Mesenchymal stem cell (in vitro differentiated cells and primary cell): ENCODE measurements at regions not wholly inside any gene's neighbourhood (a gene's known extent, or its start where the extent isn't known, plus 50 kb on each side); places are given as distances from the start of the nearest gene placed in this dataset.

Experiments used
- DNase-seq: peaks from one replicate; pipeline ENCODE4 v3.0.0-alpha.2; 2013
- H2AFZ ChIP-seq: one replicate; pipeline ENCODE4 v1.6.1; 2013; ENCODE audit warnings: low read depth, mild to moderate bottlenecking, control low read depth, inconsistent platforms, low read length, moderate library complexity
- H2AK5ac ChIP-seq: 2 replicates; pipeline ENCODE4 v1.6.1; 2013; ENCODE audit warnings: low read length, moderate library complexity, mild to moderate bottlenecking, inconsistent platforms; ENCODE audit not compliant: severe bottlenecking
- H2BK120ac ChIP-seq: one replicate; pipeline ENCODE4 v1.6.1; 2013; ENCODE audit warnings: low read depth, mild to moderate bottlenecking, inconsistent platforms, low read length, moderate library complexity
- H2BK12ac ChIP-seq, 2 experiments: one replicate each; pipeline ENCODE4 v1.6.1; 2013; ENCODE audit warnings: inconsistent platforms in 2 of 2, low read length in 2 of 2, mild to moderate bottlenecking in 2 of 2, moderate library complexity in 2 of 2, control low read depth in 1 of 2
- H2BK15ac ChIP-seq: one replicate; pipeline ENCODE4 v1.6.1; 2013; ENCODE audit warnings: mild to moderate bottlenecking, low read depth, inconsistent platforms; ENCODE audit not compliant: poor library complexity, severe bottlenecking
- H2BK5ac ChIP-seq: 2 replicates; pipeline ENCODE4 v1.6.1; 2013; ENCODE audit warnings: low read depth, mild to moderate bottlenecking, low read length, control low read depth, inconsistent platforms; ENCODE audit not compliant: poor library complexity, severe bottlenecking
- H3K14ac ChIP-seq, 2 experiments: one replicate each; pipeline ENCODE4 v1.6.1; 2013; ENCODE audit warnings: inconsistent platforms in 2 of 2, low read length in 2 of 2, control low read depth in 1 of 2, mild to moderate bottlenecking in 1 of 2, moderate library complexity in 1 of 2
- H3K18ac ChIP-seq, 2 experiments: one replicate each; pipeline ENCODE4 v1.6.1; 2013; ENCODE audit warnings: inconsistent platforms in 2 of 2, low read length in 2 of 2, control low read depth in 1 of 2, low read depth in 1 of 2, mild to moderate bottlenecking in 1 of 2
- H3K23ac ChIP-seq, 2 experiments: one replicate each; pipeline ENCODE4 v1.6.1; 2013; ENCODE audit warnings: inconsistent platforms in 2 of 2, low read length in 2 of 2, mild to moderate bottlenecking in 2 of 2, moderate library complexity in 2 of 2, control low read depth in 1 of 2
- H3K27ac ChIP-seq: 2 replicates; pipeline ENCODE4 v1.5.1; 2013; ENCODE audit warnings: mild to moderate bottlenecking, moderate library complexity, low read length, control low read depth, inconsistent platforms; ENCODE audit not compliant: poor library complexity, severe bottlenecking
- H3K27me3 ChIP-seq, 2 experiments: 2 replicates each; pipeline versions ENCODE4 v1.6.1 to v1.7.0; 2013; ENCODE audit warnings: low read length in 2 of 2, mild to moderate bottlenecking in 2 of 2, moderate library complexity in 2 of 2, control low read depth in 1 of 2, inconsistent platforms in 1 of 2; ENCODE audit not compliant: control insufficient read depth in 1 of 2, insufficient read depth in 1 of 2
- H3K36me3 ChIP-seq, 2 experiments: 2 replicates each; pipeline versions ENCODE4 v1.6.1 to v1.7.0; 2013; ENCODE audit warnings: low read length in 2 of 2, control low read depth in 1 of 2, inconsistent platforms in 1 of 2, low read depth in 1 of 2, mild to moderate bottlenecking in 1 of 2; ENCODE audit not compliant: insufficient read depth in 2 of 2, control insufficient read depth in 1 of 2
- H3K4ac ChIP-seq, 2 experiments: one replicate each; pipeline ENCODE4 v1.6.1; 2013; ENCODE audit warnings: inconsistent platforms in 2 of 2, low read length in 2 of 2, mild to moderate bottlenecking in 2 of 2, moderate library complexity in 2 of 2, control low read depth in 1 of 2, low read depth in 1 of 2
- H3K4me1 ChIP-seq: 2 replicates; pipeline ENCODE4 v1.6.1; 2013; ENCODE audit warnings: low read depth, low read length, control low read depth; ENCODE audit not compliant: control insufficient read depth, insufficient read depth
- H3K4me2 ChIP-seq: 2 replicates; pipeline ENCODE4 v1.6.1; 2013; ENCODE audit warnings: low read length, mild to moderate bottlenecking, inconsistent platforms; ENCODE audit not compliant: poor library complexity, severe bottlenecking
- H3K4me3 ChIP-seq, 2 experiments: 2 replicates each; pipeline versions ENCODE4 v1.5.1 to v1.7.0; 2013; ENCODE audit warnings: low read length in 2 of 2, mild to moderate bottlenecking in 2 of 2, control low read depth in 1 of 2, low read depth in 1 of 2; ENCODE audit not compliant: insufficient read depth in 1 of 2
- H3K79me1 ChIP-seq: replicated peaks from 2 replicates; pipeline ENCODE4 v1.6.1; 2013; ENCODE audit warnings: mild to moderate bottlenecking, control low read depth, low read length, inconsistent platforms; ENCODE audit not compliant: poor library complexity, severe bottlenecking
- H3K9ac ChIP-seq: 2 replicates; pipeline ENCODE4 v1.7.0; 2013; ENCODE audit warnings: mild to moderate bottlenecking, low read length, moderate library complexity
- H3K9me3 ChIP-seq: 2 replicates; pipeline ENCODE4 v1.7.0; 2013; ENCODE audit warnings: mild to moderate bottlenecking, low read length; ENCODE audit not compliant: control insufficient read depth
- H4K8ac ChIP-seq: one replicate; pipeline ENCODE4 v1.6.1; 2013; ENCODE audit warnings: inconsistent platforms, mild to moderate bottlenecking, low read length, moderate library complexity
- H4K91ac ChIP-seq: one replicate; pipeline ENCODE4 v1.6.1; 2013; ENCODE audit warnings: mild to moderate bottlenecking, low read length, inconsistent platforms
- WGBS: methylation state at CpG from one replicate; pipeline ENCODE4 v1.1.7; 2013; ENCODE audit warnings: mixed read lengths; 5-methylcytosine and 5-hydroxymethylcytosine counted together

DNA sequence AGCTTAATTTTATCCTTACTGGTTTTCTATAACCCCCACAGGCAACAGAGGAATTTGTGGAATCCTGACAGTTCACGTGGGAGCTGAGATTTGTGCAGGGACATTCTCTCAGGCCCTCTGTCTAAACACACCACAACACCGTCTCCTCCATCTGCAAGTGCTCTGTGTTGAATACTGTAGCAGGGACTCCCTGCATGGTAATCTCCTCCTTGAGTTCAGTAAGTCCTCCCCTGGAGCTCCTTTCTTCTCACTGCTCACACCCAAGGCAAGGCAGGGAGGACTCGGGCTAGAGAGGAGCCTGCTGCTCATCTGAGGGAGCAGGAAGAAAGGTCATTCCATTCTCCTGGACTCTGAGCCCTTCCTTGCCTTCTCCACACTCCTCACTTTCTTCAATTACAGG lies 348.2 kb downstream of the KCTD12 start:
- no peaks in the 10 kb centered on the region for H3K9me3 ChIP-seq
- H3K4me2 ChIP-seq, result no peak overlapping the region
- no peak overlapping the region for H2BK120ac ChIP-seq
- H3K36me3 ChIP-seq, result no peaks in the 10 kb centered on the region
- no peak overlapping the region for H2BK5ac ChIP-seq
- no peak overlapping the region for H3K4me3 ChIP-seq
- H3K79me1 ChIP-seq, result no peaks in the 10 kb centered on the region
- no peak overlapping the region for H3K18ac ChIP-seq
- no peak overlapping the region for H3K14ac ChIP-seq
- no peaks in the 10 kb centered on the region for H3K27me3 ChIP-seq
- H3K23ac ChIP-seq, result no peak overlapping the region
- 83% methylated on average over 3 of the region's 3 CpGs for WGBS
- no peak overlapping the region for H2BK12ac ChIP-seq
- H3K27ac ChIP-seq, result no peak overlapping the region
- no peak overlapping the region for H2AFZ ChIP-seq
- no peak overlapping the region for H3K4ac ChIP-seq
- H3K9ac ChIP-seq, result no peak overlapping the region
- H3K4me1 ChIP-seq, result no peaks in the 10 kb centered on the region
- no peak for DNase-seq
- H2BK15ac ChIP-seq, result no peak overlapping the region
- no peak overlapping the region for H2AK5ac ChIP-seq
- no peak overlapping the region for H4K8ac ChIP-seq
- no peak overlapping the region for H4K91ac ChIP-seq

DNA sequence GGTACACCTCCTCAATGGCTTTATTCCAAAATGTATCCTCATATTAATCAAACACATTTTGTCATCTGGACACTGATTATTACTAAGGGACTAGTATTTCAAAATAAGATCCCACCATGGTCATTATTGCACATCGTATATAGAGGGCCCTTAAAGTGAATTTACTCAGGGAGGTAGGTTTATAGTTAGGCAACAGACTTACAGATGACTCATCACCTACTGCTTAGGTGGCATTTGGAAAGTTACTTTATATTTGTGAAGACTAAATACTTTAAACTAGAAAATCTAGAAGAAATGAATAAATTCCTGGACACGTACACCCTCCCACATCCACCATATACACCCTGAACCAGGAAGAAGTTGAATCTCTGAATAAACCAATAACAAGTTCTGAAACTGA lies 353.0 kb downstream of the KCTD12 start:
- H3K27ac ChIP-seq, result no peak overlapping the region
- H2BK15ac ChIP-seq, result no peak overlapping the region
- H3K4ac ChIP-seq, result no peak overlapping the region
- no peak overlapping the region for H4K91ac ChIP-seq
- no peak overlapping the region for H3K4me3 ChIP-seq
- H2BK12ac ChIP-seq, result no peak overlapping the region
- no peak overlapping the region for H2AK5ac ChIP-seq
- H4K8ac ChIP-seq, result no peak overlapping the region
- no peak overlapping the region for H2BK120ac ChIP-seq
- H3K36me3 ChIP-seq, result no peaks in the 10 kb centered on the region
- H2BK5ac ChIP-seq, result no peak overlapping the region
- H2AFZ ChIP-seq, result no peak overlapping the region
- peak; percentile 36 for DNase-seq
- H3K4me1 ChIP-seq, result no peaks in the 10 kb centered on the region
- no peak overlapping the region for H3K18ac ChIP-seq
- H3K14ac ChIP-seq, result no peak overlapping the region
- no peak overlapping the region for H3K4me2 ChIP-seq
- H3K79me1 ChIP-seq, result no peaks in the 10 kb centered on the region
- H3K27me3 ChIP-seq, result no peaks in the 10 kb centered on the region
- no peaks in the 10 kb centered on the region for H3K9me3 ChIP-seq
- no peak overlapping the region for H3K23ac ChIP-seq
- 86% methylated on average over 1 of the region's 2 CpGs for WGBS
- no peak overlapping the region for H3K9ac ChIP-seq

DNA sequence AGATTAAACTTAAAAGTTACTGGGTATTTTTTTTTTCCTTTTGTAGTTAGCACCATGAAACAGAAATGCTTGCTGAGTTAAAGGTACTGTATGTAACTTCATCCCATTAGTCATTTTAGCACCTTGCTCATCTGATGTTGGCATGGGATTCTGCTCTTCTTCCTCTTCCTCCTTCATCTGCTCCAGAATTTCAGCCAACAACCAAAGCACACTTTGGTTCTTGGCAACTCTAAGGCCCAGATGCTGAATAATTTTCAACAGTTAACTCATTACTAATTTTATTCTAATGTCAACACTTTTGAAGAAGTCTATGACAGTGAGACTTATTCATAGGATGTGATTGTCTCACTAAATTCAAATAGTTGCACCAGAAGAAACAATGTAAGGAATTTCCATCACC lies 359.2 kb downstream of the KCTD12 start:
- no peak overlapping the region for H3K9ac ChIP-seq
- no peak overlapping the region for H3K4me2 ChIP-seq
- H3K23ac ChIP-seq, result no peak overlapping the region
- H3K9me3 ChIP-seq, result no peaks in the 10 kb centered on the region
- no peaks in the 10 kb centered on the region for H3K79me1 ChIP-seq
- no peak overlapping the region for H3K14ac ChIP-seq
- H3K27me3 ChIP-seq, result no peaks in the 10 kb centered on the region
- no peak overlapping the region for H2BK5ac ChIP-seq
- no peak overlapping the region for H2BK12ac ChIP-seq
- no peak overlapping the region for H3K4ac ChIP-seq
- no peak for DNase-seq
- no peak overlapping the region for H4K8ac ChIP-seq
- H2BK15ac ChIP-seq, result no peak overlapping the region
- no peak overlapping the region for H3K27ac ChIP-seq
- no peak overlapping the region for H3K18ac ChIP-seq
- H3K4me1 ChIP-seq, result no peaks in the 10 kb centered on the region
- H4K91ac ChIP-seq, result no peak overlapping the region
- no peaks in the 10 kb centered on the region for H3K36me3 ChIP-seq
- no peak overlapping the region for H2AK5ac ChIP-seq
- no peak overlapping the region for H2BK120ac ChIP-seq
- no peak overlapping the region for H2AFZ ChIP-seq
- H3K4me3 ChIP-seq, result no peak overlapping the region

DNA sequence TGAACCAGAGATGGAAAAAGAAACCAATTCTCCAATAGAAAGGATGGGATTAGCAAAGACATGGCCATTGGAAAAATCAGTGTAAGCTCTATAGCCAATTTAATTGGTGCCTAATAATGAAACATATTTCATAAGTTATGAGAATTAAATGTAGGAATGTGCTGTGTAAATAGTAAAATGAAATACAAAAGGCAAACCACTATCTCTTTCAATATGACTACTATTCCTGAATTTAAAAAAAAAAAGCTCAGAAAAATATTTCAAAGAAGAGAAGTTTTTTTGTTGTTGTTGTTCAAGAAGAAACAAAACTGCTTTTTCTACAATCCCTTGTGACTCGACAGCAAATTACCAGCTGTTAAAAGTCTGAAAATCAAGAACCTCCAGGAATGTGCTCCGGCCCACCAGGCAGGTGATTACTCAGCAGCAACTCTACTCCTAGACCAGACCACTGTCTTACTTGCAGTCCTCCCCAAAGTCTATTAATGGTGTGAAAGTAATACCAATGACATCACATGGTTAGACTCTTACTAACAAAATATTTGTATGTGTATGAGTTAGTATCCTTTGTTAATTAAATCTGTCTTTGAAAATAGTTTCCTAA lies 362.4 kb downstream of the KCTD12 start:
- Histone ChIP-seq H3K18ac (no peak overlapping the region), H3K4me3 (no peak overlapping the region), H3K4me1 (no peaks in the 10 kb centered on the region), H3K9ac (no peak overlapping the region), H2BK15ac (no peak overlapping the region), H2AFZ (no peak overlapping the region), H2BK5ac (no peak overlapping the region), H2BK120ac (no peak overlapping the region), H2BK12ac (no peak overlapping the region), H3K4ac (no peak overlapping the region), H3K4me2 (no peak overlapping the region), H3K14ac (no peak overlapping the region), H4K8ac (no peak overlapping the region), H3K79me1 (no peaks in the 10 kb centered on the region), H2AK5ac (no peak overlapping the region), H3K27me3 (no peaks in the 10 kb centered on the region), H3K23ac (no peak overlapping the region), H4K91ac (no peak overlapping the region), H3K36me3 (no peaks in the 10 kb centered on the region), H3K27ac (no peak overlapping the region), H3K9me3 (no peaks in the 10 kb centered on the region)
- no peak for DNase-seq
- 78% methylated on average over 2 of the region's 2 CpGs for WGBS
